ENCODE measurements at regions not wholly inside any gene's neighbourhood (a gene's known extent, or its start where the extent isn't known, plus 50 kb on each side); places are given as distances from the start of the nearest gene placed in this dataset.

GRCh38 chr18:31252522-31252921 lies 65.4 kb upstream of the DSG1 start:
- TF ChIP-seq, protein P1, sequence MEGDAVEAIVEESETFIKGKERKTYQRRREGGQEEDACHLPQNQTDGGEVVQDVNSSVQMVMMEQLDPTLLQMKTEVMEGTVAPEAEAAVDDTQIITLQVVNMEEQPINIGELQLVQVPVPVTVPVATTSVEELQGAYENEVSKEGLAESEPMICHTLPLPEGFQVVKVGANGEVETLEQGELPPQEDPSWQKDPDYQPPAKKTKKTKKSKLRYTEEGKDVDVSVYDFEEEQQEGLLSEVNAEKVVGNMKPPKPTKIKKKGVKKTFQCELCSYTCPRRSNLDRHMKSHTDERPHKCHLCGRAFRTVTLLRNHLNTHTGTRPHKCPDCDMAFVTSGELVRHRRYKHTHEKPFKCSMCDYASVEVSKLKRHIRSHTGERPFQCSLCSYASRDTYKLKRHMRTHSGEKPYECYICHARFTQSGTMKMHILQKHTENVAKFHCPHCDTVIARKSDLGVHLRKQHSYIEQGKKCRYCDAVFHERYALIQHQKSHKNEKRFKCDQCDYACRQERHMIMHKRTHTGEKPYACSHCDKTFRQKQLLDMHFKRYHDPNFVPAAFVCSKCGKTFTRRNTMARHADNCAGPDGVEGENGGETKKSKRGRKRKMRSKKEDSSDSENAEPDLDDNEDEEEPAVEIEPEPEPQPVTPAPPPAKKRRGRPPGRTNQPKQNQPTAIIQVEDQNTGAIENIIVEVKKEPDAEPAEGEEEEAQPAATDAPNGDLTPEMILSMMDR (conservative IDR thresholded peaks at IDR 0.05): no peak
- TF ChIP-seq ZFX (IDR thresholded peaks at IDR 0.05): no peak

Data from C4-2B (cell line).